22Rv1 (cell line): ENCODE measurements at regions not wholly inside any gene's neighbourhood (a gene's known extent, or its start where the extent isn't known, plus 50 kb on each side); places are given as distances from the start of the nearest gene placed in this dataset.

Experiments
- ZFX ChIP-seq: fragments of 450-650 bp; IDR thresholded peaks from 2 replicates; pipeline ENCODE4 v1.6.1; 2017; ENCODE audit warnings: antibody characterized with exemption, borderline replicate concordance
- TF ChIP-seq, protein P1 (sequence below): fragments of 450-650 bp; IDR thresholded peaks from 2 replicates; pipeline ENCODE4 v1.5.1; 2017; ENCODE audit warnings: mild to moderate bottlenecking

GRCh38 chr2:235134420-235134819, 182.6 kb downstream of the SH3BP4 start:
- TF ChIP-seq, protein P1, sequence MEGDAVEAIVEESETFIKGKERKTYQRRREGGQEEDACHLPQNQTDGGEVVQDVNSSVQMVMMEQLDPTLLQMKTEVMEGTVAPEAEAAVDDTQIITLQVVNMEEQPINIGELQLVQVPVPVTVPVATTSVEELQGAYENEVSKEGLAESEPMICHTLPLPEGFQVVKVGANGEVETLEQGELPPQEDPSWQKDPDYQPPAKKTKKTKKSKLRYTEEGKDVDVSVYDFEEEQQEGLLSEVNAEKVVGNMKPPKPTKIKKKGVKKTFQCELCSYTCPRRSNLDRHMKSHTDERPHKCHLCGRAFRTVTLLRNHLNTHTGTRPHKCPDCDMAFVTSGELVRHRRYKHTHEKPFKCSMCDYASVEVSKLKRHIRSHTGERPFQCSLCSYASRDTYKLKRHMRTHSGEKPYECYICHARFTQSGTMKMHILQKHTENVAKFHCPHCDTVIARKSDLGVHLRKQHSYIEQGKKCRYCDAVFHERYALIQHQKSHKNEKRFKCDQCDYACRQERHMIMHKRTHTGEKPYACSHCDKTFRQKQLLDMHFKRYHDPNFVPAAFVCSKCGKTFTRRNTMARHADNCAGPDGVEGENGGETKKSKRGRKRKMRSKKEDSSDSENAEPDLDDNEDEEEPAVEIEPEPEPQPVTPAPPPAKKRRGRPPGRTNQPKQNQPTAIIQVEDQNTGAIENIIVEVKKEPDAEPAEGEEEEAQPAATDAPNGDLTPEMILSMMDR, result no peak
- TF ChIP-seq ZFX, result no peak
